Uterus (tissue), 3 donors: ENCODE measurements at regions not wholly inside any gene's neighbourhood (a gene's known extent, or its start where the extent isn't known, plus 50 kb on each side); places are given as distances from the start of the nearest gene placed in this dataset.

Experiments
- DNase-seq, 2 donors: peaks; one replicate each; pipeline ENCODE4 v3.0.0-alpha.2; 2019 to 2020
- H3K27ac ChIP-seq, 2 donors: fragments of 200-600 bp; sonication (generic); 1 replicate in 1 of 2; 2 replicates in 1 of 2; pipeline ENCODE4 v1.5.1; 2016 to 2018
- H3K27me3 ChIP-seq, 2 donors: fragments of 200-600 bp; sonication (generic); one replicate each; pipeline ENCODE4 v1.5.1; 2018 to 2019; ENCODE audit warnings: control low read depth in 1 of 2
- H3K36me3 ChIP-seq, 2 donors: fragments of 200-600 bp; sonication (generic); one replicate each; pipeline ENCODE4 v1.5.1; 2019; ENCODE audit warnings: control low read depth in 1 of 2
- H3K4me1 ChIP-seq, 2 donors: fragments of 200-600 bp; sonication (generic); one replicate each; pipeline ENCODE4 v1.5.1; 2018 to 2019; ENCODE audit warnings: control low read depth in 1 of 2
- H3K4me3 ChIP-seq, 2 donors: fragments of 200-600 bp; sonication (generic); 1 replicate in 1 of 2; 2 replicates in 1 of 2; pipeline ENCODE4 v1.5.1; 2018 to 2019; ENCODE audit warnings: mild to moderate bottlenecking in 1 of 2
- H3K9me3 ChIP-seq, 2 donors: fragments of 200-600 bp; sonication (generic); one replicate each; pipeline ENCODE4 v1.5.1; 2019; ENCODE audit warnings: control low read depth in 1 of 2
- POLR2A ChIP-seq, 2 donors: fragments of 450-650 bp; IDR thresholded peaks; one replicate each; pipeline ENCODE4 v1.6.1; 2016; ENCODE audit warnings: antibody characterized with exemption in 2 of 2, mild to moderate bottlenecking in 1 of 2, moderate library complexity in 1 of 2
- intact Hi-C: fragments of 100-400 bp; cut with DNase I; formaldehyde crosslinking; loops from one replicate; pipeline ENCODE4 v1.15.1; 2023; ENCODE audit warnings: low total_unique reads
- TF ChIP-seq, protein P1 (sequence below), 4 experiments: fragments of 200-600 bp in 2 of 4; fragments of 450-650 bp in 2 of 4; sonication (generic) in 2 of 4; IDR thresholded peaks; one replicate each; pipeline ENCODE4 v1.5.1; 2016 to 2019; ENCODE audit warnings: antibody characterized with exemption in 4 of 4, mild to moderate bottlenecking in 2 of 4, moderate library complexity in 1 of 4
- donor health status: DM: yes; HTN: yes; CAD: no.

DNA sequence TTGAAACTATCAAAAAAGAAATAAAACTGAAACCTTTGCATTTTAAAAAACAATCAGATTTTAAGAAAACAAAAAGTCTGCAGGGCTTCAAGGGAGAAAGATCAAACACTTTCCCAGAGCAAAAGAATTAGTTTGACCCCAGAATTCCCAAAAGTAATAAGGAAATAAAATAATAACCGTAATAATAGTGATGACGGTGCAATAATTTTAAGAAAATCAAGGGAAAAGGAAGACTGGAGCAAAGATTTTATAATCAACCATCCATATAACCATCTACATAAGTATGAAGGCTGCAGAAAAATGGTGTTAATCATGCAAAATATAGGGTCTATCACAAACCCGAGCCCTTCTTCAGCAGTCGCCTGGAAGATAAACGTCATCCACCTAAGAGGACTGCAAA is 634.8 kb downstream of the GALR1 start:
- DNase-seq = no peak
- no peaks in the 10 kb centered on the region for H3K9me3 ChIP-seq

DNA sequence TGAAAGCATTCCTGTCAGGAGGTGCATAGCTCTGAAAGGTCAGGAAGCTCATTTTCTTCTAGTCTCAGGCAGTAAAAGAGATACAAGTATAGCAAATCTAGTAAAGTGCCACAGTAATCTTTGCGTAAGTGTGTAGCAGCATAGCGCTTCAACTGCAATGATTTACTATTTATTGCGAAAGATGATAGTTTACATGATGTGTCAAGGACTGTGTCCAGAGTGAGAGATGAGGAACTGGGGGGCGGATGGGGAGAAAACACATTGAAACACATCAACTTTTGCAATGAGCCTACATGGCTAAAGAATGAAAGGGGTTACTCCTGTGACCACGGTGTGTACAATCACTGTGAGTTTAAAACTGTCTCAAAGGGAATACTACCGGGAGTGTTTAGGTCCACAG is 644.4 kb downstream of the GALR1 start:
- H3K4me3 ChIP-seq = no peak overlapping the region
- DNase-seq = no peak
- no peaks in the 10 kb centered on the region for H3K27me3 ChIP-seq
- intact Hi-C loops = no loop called here
- H3K36me3 ChIP-seq = no peaks in the 10 kb centered on the region
- H3K27ac ChIP-seq = no peak overlapping the region
- H3K4me1 ChIP-seq = no peaks in the 10 kb centered on the region
- H3K9me3 ChIP-seq = no peaks in the 10 kb centered on the region
- TF ChIP-seq, protein P1, sequence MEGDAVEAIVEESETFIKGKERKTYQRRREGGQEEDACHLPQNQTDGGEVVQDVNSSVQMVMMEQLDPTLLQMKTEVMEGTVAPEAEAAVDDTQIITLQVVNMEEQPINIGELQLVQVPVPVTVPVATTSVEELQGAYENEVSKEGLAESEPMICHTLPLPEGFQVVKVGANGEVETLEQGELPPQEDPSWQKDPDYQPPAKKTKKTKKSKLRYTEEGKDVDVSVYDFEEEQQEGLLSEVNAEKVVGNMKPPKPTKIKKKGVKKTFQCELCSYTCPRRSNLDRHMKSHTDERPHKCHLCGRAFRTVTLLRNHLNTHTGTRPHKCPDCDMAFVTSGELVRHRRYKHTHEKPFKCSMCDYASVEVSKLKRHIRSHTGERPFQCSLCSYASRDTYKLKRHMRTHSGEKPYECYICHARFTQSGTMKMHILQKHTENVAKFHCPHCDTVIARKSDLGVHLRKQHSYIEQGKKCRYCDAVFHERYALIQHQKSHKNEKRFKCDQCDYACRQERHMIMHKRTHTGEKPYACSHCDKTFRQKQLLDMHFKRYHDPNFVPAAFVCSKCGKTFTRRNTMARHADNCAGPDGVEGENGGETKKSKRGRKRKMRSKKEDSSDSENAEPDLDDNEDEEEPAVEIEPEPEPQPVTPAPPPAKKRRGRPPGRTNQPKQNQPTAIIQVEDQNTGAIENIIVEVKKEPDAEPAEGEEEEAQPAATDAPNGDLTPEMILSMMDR (IDR thresholded peaks at IDR 0.05) = no peak
- no peak for TF ChIP-seq POLR2A (IDR thresholded peaks at IDR 0.05)

More for the DNA sequence above, 634.8 kb downstream of the GALR1 start:
- Histone ChIP-seq H3K36me3 (no peaks in the 10 kb centered on the region), H3K27ac (no peak overlapping the region), H3K27me3 (no peaks in the 10 kb centered on the region), H3K4me1 (no peaks in the 10 kb centered on the region), H3K4me3 (no peak overlapping the region)
- TF ChIP-seq, protein P1 (IDR thresholded peaks at IDR 0.05) = no peak
- no peak for TF ChIP-seq POLR2A (IDR thresholded peaks at IDR 0.05)
- intact Hi-C loops = no loop called here

DNA sequence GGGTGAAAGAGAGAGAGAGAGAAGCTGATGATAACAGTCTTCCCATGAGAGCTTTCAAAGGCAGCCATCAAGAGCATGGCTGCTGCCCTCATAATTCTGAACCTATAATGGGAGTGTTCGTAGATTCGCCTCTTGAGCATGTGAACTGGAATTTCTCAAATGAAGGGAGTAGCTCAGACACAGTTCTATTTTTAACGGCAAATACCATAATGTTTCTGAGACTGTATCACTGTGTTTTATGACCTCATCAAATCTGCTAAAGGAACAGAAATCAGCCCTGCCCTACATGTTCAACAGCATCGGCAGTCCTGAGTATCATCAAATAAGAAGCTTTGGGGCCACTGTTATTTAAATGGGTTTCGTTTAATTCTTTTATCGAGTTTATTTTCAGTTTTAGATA is 645.6 kb downstream of the GALR1 start:
- Histone ChIP-seq H3K4me3 (no peak overlapping the region), H3K27ac (no peak overlapping the region), H3K27me3 (no peaks in the 10 kb centered on the region), H3K36me3 (no peaks in the 10 kb centered on the region), H3K4me1 (no peaks in the 10 kb centered on the region), H3K9me3 (no peaks in the 10 kb centered on the region)
- TF ChIP-seq POLR2A (IDR thresholded peaks at IDR 0.05) = no peak
- TF ChIP-seq, protein P1 (IDR thresholded peaks at IDR 0.05) = no peak
- intact Hi-C loops = no loop called here
- DNase-seq = no peak

DNA sequence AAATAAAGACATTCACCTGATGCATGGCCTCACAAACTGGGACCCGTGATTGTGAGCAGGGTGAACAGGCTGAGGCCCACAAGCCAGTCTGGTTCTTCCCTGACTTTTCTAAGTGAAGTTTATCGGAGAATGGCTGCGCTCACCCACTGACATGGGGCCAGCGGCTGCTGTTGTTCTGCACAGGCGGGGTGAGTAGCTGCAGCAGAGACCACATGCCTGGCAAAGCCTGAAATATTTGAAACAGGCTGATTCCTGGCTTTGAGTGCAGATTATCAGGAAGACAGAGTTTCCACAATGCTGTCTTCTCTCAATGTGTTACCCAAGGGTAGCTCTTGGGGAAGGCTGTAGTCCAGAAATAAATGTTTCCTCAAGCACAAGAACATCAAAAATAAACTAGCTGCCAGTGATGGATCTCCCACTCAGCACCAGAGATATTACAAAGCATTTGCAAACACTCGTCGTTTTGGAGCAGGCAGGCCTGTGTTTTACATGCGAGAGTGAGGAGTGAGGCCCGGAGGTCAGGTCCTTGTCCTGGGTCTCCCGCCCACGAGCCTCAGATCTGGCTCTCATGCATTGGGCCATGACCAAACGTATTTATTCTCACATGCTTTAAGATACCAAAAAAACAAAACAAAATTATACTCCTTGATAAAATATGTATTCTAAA is 647.1 kb downstream of the GALR1 start:
- no peak for DNase-seq
- Histone ChIP-seq H3K4me3 (no peak overlapping the region), H3K36me3 (no peaks in the 10 kb centered on the region), H3K9me3 (no peaks in the 10 kb centered on the region), H3K27ac (no peak overlapping the region), H3K27me3 (no peaks in the 10 kb centered on the region), H3K4me1 (no peaks in the 10 kb centered on the region)
- intact Hi-C loops = no loop called here
- TF ChIP-seq POLR2A (IDR thresholded peaks at IDR 0.05) = no peak

DNA sequence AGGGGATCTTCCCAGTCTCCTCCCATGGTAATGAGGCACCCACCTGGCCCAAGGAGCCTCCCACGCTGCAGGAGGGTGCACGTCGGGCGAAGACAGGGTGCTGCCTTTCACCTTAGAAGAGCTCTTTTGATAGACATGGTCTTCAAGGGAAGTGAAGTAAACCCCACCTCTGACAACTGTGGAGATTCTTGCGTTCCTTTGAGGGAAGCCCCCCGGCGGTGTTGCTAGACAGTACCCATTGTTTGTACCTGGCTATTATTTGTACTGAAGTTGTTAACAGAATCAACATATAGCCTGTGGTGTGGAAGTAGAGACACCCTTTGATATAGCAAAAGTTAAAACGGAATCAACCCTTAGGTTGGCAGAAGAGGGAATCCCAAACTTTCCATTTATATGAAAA is 648.0 kb downstream of the GALR1 start:
- no peak overlapping the region for H3K27ac ChIP-seq
- no peaks in the 10 kb centered on the region for H3K27me3 ChIP-seq
- H3K4me3 ChIP-seq = no peak overlapping the region
- no peaks in the 10 kb centered on the region for H3K9me3 ChIP-seq
- no peak for TF ChIP-seq POLR2A (IDR thresholded peaks at IDR 0.05)
- TF ChIP-seq, protein P1 (IDR thresholded peaks at IDR 0.05) = no peak
- DNase-seq = no peak
- H3K36me3 ChIP-seq = no peaks in the 10 kb centered on the region
- intact Hi-C loops = no loop called here
- H3K4me1 ChIP-seq = no peaks in the 10 kb centered on the region
